SK-MEL-5 (cell line): ENCODE measurements at regions not wholly inside any gene's neighbourhood (a gene's known extent, or its start where the extent isn't known, plus 50 kb on each side); places are given as distances from the start of the nearest gene placed in this dataset.

Experiments
- DNase-seq: peaks from one replicate; pipeline ENCODE4 v3.0.0-alpha.2; 2016; ENCODE audit warnings: low read depth, low spot score
- in situ Hi-C: cut with HindIII; loops from 2 replicates; pipeline ENCODE4 v1.10.0; 2016; ENCODE audit warnings: low sequenced_read_pairs, high pct_unique_total_duplicates, low pct_unique_long_range_greater_than_20kb

GRCh38 chr4:52329894-52330293 is 278.8 kb downstream of the SPATA18 start:
- in situ Hi-C loops = no loop called here
- DNase-seq = no peak

- in situ Hi-C loops = no loop called here
- DNase-seq = no peak
These were observed 292.5 kb downstream of the SPATA18 start for GRCh38 chr4:52343595-52343994.

- DNase-seq = no peak
- in situ Hi-C loops = no loop called here
These were observed 299.8 kb downstream of the SPATA18 start for GRCh38 chr4:52350926-52351325.

DNA sequence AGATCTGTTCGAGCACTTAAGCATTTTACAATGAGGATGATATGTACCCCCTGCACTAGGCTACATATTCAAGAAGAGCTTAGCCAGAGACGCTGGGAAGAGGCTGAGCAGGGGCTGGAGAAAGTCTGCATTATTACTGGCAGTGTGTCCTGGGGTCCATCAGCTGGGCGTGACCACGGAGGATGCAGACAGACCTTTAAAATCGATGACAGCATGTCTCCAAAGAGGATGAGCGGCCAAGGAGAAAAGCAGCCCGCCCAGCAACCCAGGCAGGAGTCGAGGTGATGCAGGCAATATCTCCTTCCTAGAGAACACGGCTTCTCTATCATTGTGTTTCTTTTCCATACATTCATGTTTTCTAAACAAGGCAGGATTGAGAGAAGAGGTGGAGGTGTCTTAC is 300.7 kb downstream of the USP46 start:
- no peak for DNase-seq
- in situ Hi-C loops = no loop called here

- in situ Hi-C loops = no loop called here
- no peak for DNase-seq
These were observed 300.2 kb downstream of the USP46 start for GRCh38 chr4:52358883-52359321.

- no peak for DNase-seq
- in situ Hi-C loops = no loop called here
These were observed 292.9 kb downstream of the USP46 start for GRCh38 chr4:52366191-52366590.

DNA sequence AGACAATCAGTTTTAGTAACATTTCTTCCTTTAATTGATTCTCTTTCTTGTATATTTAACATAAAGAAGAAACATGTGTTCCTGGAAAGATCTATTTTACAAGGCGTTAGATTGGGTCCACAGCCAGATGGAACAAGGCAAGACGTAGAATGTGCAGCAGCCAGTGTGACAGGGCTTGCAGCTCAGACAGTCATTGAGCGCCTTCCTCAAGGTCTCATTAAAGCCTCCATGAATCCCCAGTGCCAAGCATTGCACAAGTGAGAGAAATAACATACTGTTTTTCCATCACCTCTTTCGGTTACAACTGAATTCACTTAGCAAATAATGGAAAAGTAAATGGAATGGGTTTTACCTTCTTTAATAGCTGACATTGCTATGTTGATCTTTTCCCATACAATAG is 292.5 kb downstream of the USP46 start:
- in situ Hi-C loops = no loop called here

DNA sequence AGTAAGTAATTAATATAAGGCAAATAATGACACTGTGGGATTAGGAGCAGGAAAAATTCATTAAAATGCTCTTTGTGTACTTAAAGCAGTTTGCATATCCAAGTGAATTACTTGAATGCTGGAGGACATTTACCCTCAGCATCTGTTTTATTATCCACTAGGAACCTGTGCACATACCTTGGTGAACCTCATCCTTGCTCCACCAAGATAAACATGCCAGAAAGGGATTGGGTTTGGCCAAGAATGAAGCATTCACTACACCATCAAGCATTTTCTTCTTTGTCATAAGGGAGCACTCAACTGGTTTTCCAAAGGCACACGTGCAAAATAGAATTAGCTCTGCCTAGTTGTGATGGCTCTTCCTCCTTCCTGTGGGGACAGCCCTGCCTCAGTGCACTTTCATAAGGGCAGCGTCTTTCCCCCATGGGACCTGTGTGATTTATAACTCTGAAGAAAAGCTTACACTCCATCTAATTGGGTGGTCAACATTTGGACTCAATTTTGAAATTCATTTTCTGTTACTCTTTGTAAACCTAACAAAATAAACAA is 291.7 kb downstream of the USP46 start:
- DNase-seq = no peak
- in situ Hi-C loops = no loop called here

More for the DNA sequence above, 292.5 kb downstream of the USP46 start:
- no peak for DNase-seq

DNA sequence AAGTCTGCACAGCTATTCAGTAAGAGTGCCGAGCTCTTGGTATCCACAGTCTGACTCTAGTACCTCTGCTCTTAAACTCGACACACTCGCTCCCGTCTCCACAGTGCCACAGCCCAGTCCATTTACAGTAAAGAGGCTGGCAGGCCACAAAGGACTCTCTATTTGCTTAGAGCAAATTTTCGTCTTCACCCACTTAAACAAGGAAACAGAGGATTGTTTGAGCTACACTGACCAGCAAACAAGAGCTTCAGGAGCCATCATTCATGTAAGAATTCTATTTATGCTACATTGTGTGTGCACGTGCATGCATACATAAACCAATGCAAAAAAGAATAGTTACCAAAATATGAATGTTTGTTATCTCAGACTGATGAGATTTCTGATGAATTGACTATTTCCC is 290.2 kb downstream of the USP46 start:
- in situ Hi-C loops = no loop called here
- peak; percentile 22 for DNase-seq

DNA sequence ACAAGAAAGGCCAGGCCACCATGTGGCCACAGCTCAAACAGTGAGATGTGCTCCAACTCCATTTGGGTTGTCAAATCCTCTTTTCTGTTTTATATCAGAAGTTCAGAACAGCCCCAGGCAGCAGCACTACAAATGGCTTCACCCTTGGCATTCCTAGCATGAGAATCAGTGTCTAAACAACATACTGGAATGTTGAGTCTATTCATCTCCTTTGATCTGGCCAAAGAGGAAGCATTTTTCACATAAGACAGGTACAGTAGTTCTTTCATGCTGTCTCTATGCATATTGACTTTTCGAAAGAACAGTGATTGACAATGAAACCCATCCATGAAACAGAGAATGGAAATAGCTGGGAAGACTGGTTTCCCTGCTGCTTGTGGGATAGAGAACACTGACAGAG is 289.5 kb downstream of the USP46 start:
- in situ Hi-C loops = no loop called here
- DNase-seq = no peak

- DNase-seq = no peak
- in situ Hi-C loops = no loop called here
These were observed 288.5 kb downstream of the USP46 start for GRCh38 chr4:52370576-52370975.

GRCh38 chr4:52371841-52372240 is 287.3 kb downstream of the USP46 start:
- in situ Hi-C loops = no loop called here
- no peak for DNase-seq

- DNase-seq = no peak
- in situ Hi-C loops = no loop called here
These were observed 286.8 kb downstream of the USP46 start for GRCh38 chr4:52372269-52372668.

DNA sequence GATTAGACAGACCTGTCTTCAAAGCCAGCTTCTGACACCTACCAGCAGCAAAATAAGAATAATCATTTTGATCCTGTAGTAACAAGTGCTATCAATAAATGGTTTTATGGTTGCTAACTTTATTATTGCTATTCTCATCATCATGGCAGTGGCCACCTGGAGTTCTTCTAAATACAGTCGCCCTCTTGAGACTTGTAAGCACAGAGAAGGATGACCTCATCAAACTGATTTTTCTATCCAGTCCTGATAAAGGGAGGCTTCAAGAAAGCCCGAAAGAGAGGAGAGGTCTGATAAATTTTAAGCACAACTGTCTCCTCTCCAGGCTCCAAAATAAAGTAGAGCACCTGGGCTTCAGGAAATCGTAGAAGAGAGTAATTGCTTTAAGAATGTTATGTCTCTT is 286.4 kb downstream of the USP46 start:
- in situ Hi-C loops = no loop called here
- no peak for DNase-seq

DNA sequence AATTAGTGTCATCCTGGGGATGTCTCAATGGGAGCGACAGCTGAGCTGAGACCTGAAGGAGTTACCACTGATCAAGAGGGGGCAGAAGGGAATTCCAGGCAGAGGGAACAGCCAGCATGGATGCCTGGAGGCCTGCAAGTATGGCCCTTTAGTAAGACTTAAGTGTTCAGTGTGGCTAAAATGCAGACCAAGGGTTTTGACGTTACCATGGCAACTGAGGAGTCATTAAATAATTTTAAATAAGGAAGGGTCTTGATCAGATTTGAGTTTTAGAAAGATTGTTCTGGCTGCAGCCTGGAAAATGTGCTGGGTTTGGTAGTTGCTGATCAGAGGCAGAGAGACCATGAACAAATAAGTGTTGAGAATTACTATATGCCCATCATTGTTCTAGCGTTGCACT is 285.5 kb downstream of the USP46 start:
- no peak for DNase-seq
- in situ Hi-C loops = no loop called here

- no peak for DNase-seq
- in situ Hi-C loops = no loop called here
These were observed 284.2 kb downstream of the USP46 start for GRCh38 chr4:52374877-52375276.

GRCh38 chr4:52376132-52376704 is 282.9 kb downstream of the USP46 start:
- DNase-seq = peak; percentile 66
- in situ Hi-C loops = no loop called here

GRCh38 chr4:52377563-52377962 is 281.5 kb downstream of the USP46 start:
- DNase-seq = no peak
- in situ Hi-C loops = no loop called here

DNA sequence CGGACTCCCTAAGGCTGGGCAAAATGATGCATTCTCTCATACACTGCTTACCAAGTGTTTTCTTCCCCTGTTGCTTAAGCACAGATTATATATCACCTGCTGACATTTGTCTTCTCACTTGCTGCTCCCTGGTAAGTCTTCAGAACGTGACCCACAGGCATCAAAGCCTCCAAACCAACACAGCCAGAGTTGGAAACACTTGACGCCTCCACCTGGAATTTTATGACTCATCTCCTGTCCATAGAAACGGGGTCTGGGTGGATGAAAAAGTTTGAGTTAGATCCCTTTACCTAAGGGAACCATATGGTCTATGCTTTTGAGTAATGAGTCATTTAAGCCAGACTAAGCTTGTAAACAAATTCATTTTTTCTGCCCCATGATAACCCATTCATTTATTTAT is 251.6 kb downstream of the USP46 start:
- no peak for DNase-seq
- in situ Hi-C loops = no loop called here

DNA sequence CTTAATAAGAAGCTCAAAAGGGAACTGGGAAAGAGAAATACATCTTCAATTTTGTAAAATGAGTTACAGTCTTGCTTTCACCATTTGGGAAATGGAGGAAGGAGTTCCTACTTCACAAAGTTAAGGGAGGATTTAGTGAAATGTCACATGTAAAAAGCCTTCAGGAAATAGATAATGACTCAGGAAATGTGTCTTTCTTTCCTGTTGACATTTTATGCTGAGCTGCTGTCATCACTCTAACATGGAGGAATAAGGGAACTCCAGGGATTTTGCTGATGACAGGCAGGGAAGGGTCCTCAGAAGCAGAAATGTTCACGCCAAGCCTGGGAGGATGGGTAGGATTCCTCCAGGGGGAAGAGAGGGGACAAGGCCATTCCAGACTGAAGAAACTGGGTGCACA is 251.1 kb downstream of the USP46 start:
- DNase-seq = no peak
- in situ Hi-C loops = no loop called here
